22Rv1 (cell line): ENCODE measurements at regions not wholly inside any gene's neighbourhood (a gene's known extent, or its start where the extent isn't known, plus 50 kb on each side); places are given as distances from the start of the nearest gene placed in this dataset.

Experiments used
- CTCF ChIP-seq: fragments of 450-650 bp; IDR thresholded peaks from 2 replicates; pipeline ENCODE4 v1.5.1; 2017; ENCODE audit warnings: mild to moderate bottlenecking
- ZFX ChIP-seq: fragments of 450-650 bp; IDR thresholded peaks from 2 replicates; pipeline ENCODE4 v1.6.1; 2017; ENCODE audit warnings: antibody characterized with exemption, borderline replicate concordance

GRCh38 chr2:122867941-122868340 lies 1112.5 kb downstream of the TSN start:
- TF ChIP-seq CTCF (no peak), ZFX (no peak)
